Ectodermal cell (in vitro differentiated cells): ENCODE measurements at regions not wholly inside any gene's neighbourhood (a gene's known extent, or its start where the extent isn't known, plus 50 kb on each side); places are given as distances from the start of the nearest gene placed in this dataset.

Experiments used
- H3K27ac ChIP-seq: 2 replicates; pipeline ENCODE4 v1.7.0; 2013; ENCODE audit warnings: mild to moderate bottlenecking, low read depth, low read length; ENCODE audit not compliant: insufficient read depth, poor library complexity, severe bottlenecking
- H3K27me3 ChIP-seq: 2 replicates; pipeline ENCODE4 v1.7.0; 2013; ENCODE audit warnings: mild to moderate bottlenecking, low read length; ENCODE audit not compliant: insufficient read depth, control insufficient read depth, poor library complexity, severe bottlenecking
- H3K36me3 ChIP-seq: one replicate; pipeline ENCODE4 v1.7.0; 2013; ENCODE audit warnings: low read length; ENCODE audit not compliant: control insufficient read depth, insufficient read depth
- H3K4me1 ChIP-seq: one replicate; pipeline ENCODE4 v1.7.0; 2013; ENCODE audit warnings: low read length; ENCODE audit not compliant: control insufficient read depth, insufficient read depth
- H3K4me3 ChIP-seq: 2 replicates; pipeline ENCODE4 v1.7.0; 2013; ENCODE audit warnings: low read depth, low read length, control low read depth; ENCODE audit not compliant: insufficient read depth
- H3K9me3 ChIP-seq: 2 replicates; pipeline ENCODE4 v1.7.0; 2013; ENCODE audit warnings: mild to moderate bottlenecking, low read length, moderate library complexity; ENCODE audit not compliant: control insufficient read depth
- WGBS, 2 experiments: methylation state at CpG; one replicate each; pipeline ENCODE4 v1.1.7; 2013; ENCODE audit warnings: missing lambda C conversion rate in 2 of 2; 5-methylcytosine and 5-hydroxymethylcytosine counted together

- H3K27me3 ChIP-seq = no peaks in the 10 kb centered on the region
- H3K36me3 ChIP-seq = no peaks in the 10 kb centered on the region
- no peaks in the 10 kb centered on the region for H3K9me3 ChIP-seq
- H3K4me3 ChIP-seq = no peak overlapping the region
- H3K27ac ChIP-seq = no peak overlapping the region
- WGBS, 2 experiments = 87% methylated on average over 13 of the region's 13 CpGs
- peaks cover 6% of the 10 kb centered on the region for H3K4me1 ChIP-seq
Observed at GRCh38 chr5:1945606-1946005, 62.9 kb upstream of the IRX4 start.

GRCh38 chr5:1944408-1944807, 61.7 kb upstream of the IRX4 start:
- no peaks in the 10 kb centered on the region for H3K27me3 ChIP-seq
- no peak overlapping the region for H3K4me3 ChIP-seq
- H3K9me3 ChIP-seq = no peaks in the 10 kb centered on the region
- no peak overlapping the region for H3K27ac ChIP-seq
- 59 to 61% methylated on average over 10 of the region's 10 CpGs for WGBS, 2 experiments
- H3K4me1 ChIP-seq = peaks cover 6% of the 10 kb centered on the region
- no peaks in the 10 kb centered on the region for H3K36me3 ChIP-seq

- H3K36me3 ChIP-seq = no peaks in the 10 kb centered on the region
- no peak overlapping the region for H3K27ac ChIP-seq
- H3K27me3 ChIP-seq = no peaks in the 10 kb centered on the region
- no peaks in the 10 kb centered on the region for H3K9me3 ChIP-seq
- H3K4me1 ChIP-seq = peaks cover 6% of the 10 kb centered on the region
- WGBS, 2 experiments = 94 to 97% methylated on average over 11 of the region's 11 CpGs
- no peak overlapping the region for H3K4me3 ChIP-seq
Observed at GRCh38 chr5:1943481-1943880, 60.8 kb upstream of the IRX4 start.

GRCh38 chr5:1942630-1943029, 59.9 kb upstream of the IRX4 start:
- no peaks in the 10 kb centered on the region for H3K9me3 ChIP-seq
- no peak overlapping the region for H3K27ac ChIP-seq
- no peaks in the 10 kb centered on the region for H3K36me3 ChIP-seq
- H3K4me1 ChIP-seq = peaks cover 6% of the 10 kb centered on the region
- 96% methylated on average over 5 of the region's 5 CpGs for WGBS, 2 experiments
- H3K27me3 ChIP-seq = no peaks in the 10 kb centered on the region
- no peak overlapping the region for H3K4me3 ChIP-seq

- no peaks in the 10 kb centered on the region for H3K9me3 ChIP-seq
- no peak overlapping the region for H3K4me3 ChIP-seq
- WGBS, 2 experiments = 81 to 95% methylated on average over 1 of the region's 1 CpG
- no peaks in the 10 kb centered on the region for H3K27me3 ChIP-seq
- H3K4me1 ChIP-seq = peaks cover 6% of the 10 kb centered on the region
- no peaks in the 10 kb centered on the region for H3K36me3 ChIP-seq
- no peak overlapping the region for H3K27ac ChIP-seq
Observed at GRCh38 chr5:1942158-1942557, 59.4 kb upstream of the IRX4 start.

- Histone ChIP-seq H3K4me1 (peaks cover under 1% of the 10 kb centered on the region), H3K9me3 (no peaks in the 10 kb centered on the region), H3K27ac (no peak overlapping the region), H3K36me3 (no peaks in the 10 kb centered on the region), H3K4me3 (no peak overlapping the region), H3K27me3 (no peaks in the 10 kb centered on the region)
- 59 to 93% methylated on average over 2 to 6 of the region's 6 CpGs for WGBS, 2 experiments
Observed at GRCh38 chr5:1939256-1939655, 56.5 kb upstream of the IRX4 start.

GRCh38 chr5:1938310-1939000, 55.7 kb upstream of the IRX4 start:
- 90 to 92% methylated on average over 17 of the region's 17 CpGs for WGBS, 2 experiments
- H3K27me3 ChIP-seq = peaks cover 3% of the 10 kb centered on the region
- H3K4me3 ChIP-seq = no peak overlapping the region
- no peaks in the 10 kb centered on the region for H3K36me3 ChIP-seq
- H3K9me3 ChIP-seq = no peaks in the 10 kb centered on the region
- no peak overlapping the region for H3K27ac ChIP-seq
- H3K4me1 ChIP-seq = no peaks in the 10 kb centered on the region

GRCh38 chr5:1937590-1937989, 54.9 kb upstream of the IRX4 start:
- peaks cover 12% of the 10 kb centered on the region for H3K27me3 ChIP-seq
- 82 to 85% methylated on average over 12 of the region's 12 CpGs for WGBS, 2 experiments
- H3K9me3 ChIP-seq = no peaks in the 10 kb centered on the region
- H3K27ac ChIP-seq = no peak overlapping the region
- no peaks in the 10 kb centered on the region for H3K36me3 ChIP-seq
- no peaks in the 10 kb centered on the region for H3K4me1 ChIP-seq
- no peak overlapping the region for H3K4me3 ChIP-seq

- no peaks in the 10 kb centered on the region for H3K36me3 ChIP-seq
- H3K9me3 ChIP-seq = no peaks in the 10 kb centered on the region
- H3K27me3 ChIP-seq = peaks cover 19% of the 10 kb centered on the region
- WGBS, 2 experiments = 81 to 84% methylated on average over 5 of the region's 5 CpGs
- no peak overlapping the region for H3K27ac ChIP-seq
- H3K4me3 ChIP-seq = no peak overlapping the region
- H3K4me1 ChIP-seq = no peaks in the 10 kb centered on the region
Observed at GRCh38 chr5:1936901-1937300, 54.2 kb upstream of the IRX4 start.

- H3K4me3 ChIP-seq = no peak overlapping the region
- no peak overlapping the region for H3K27ac ChIP-seq
- peaks cover 3% of the 10 kb centered on the region for H3K4me1 ChIP-seq
- H3K27me3 ChIP-seq = peaks cover 24% of the 10 kb centered on the region
- no peaks in the 10 kb centered on the region for H3K36me3 ChIP-seq
- WGBS, 2 experiments = 81 to 84% methylated on average over 4 of the region's 4 CpGs
- no peaks in the 10 kb centered on the region for H3K9me3 ChIP-seq
Observed at GRCh38 chr5:1936413-1936812, 53.7 kb upstream of the IRX4 start.
